Fibroblast of pulmonary artery (primary cell): ENCODE measurements at regions not wholly inside any gene's neighbourhood (a gene's known extent, or its start where the extent isn't known, plus 50 kb on each side); places are given as distances from the start of the nearest gene placed in this dataset.

Experiments
- DNase-seq: peaks from one replicate; pipeline ENCODE4 v3.0.0-alpha.2; 2010; ENCODE audit warnings: low read depth
- H3K4me3 ChIP-seq: replicated peaks from 2 replicates; pipeline ENCODE4 v1.5.1; 2011; ENCODE audit warnings: low read depth, mild to moderate bottlenecking, control low read depth, low read length, moderate library complexity
- CTCF ChIP-seq: IDR thresholded peaks from 2 replicates; pipeline ENCODE4 v1.5.1; 2011; ENCODE audit warnings: mild to moderate bottlenecking, control low read depth, low read length, inconsistent platforms; ENCODE audit errors: missing control alignments

GRCh38 chr7:124532166-124532565, 233.4 kb downstream of the GPR37 start:
- no peak for TF ChIP-seq CTCF

GRCh38 chr7:124516911-124517310, 248.7 kb downstream of the GPR37 start:
- no peak for DNase-seq
- H3K4me3 ChIP-seq, result no peak overlapping the region
- TF ChIP-seq CTCF, result no peak

More at GRCh38 chr7:124532166-124532565, 233.4 kb downstream of the GPR37 start:
- H3K4me3 ChIP-seq, result no peak overlapping the region
- DNase-seq, result no peak

- no peak for TF ChIP-seq CTCF
- DNase-seq, result no peak
Measured at GRCh38 chr7:124515106-124515830, 250.3 kb downstream of the GPR37 start.

GRCh38 chr7:124514471-124514870, 251.1 kb downstream of the GPR37 start:
- TF ChIP-seq CTCF, result no peak
- no peak overlapping the region for H3K4me3 ChIP-seq
- DNase-seq, result no peak

More at GRCh38 chr7:124515106-124515830, 250.3 kb downstream of the GPR37 start:
- H3K4me3 ChIP-seq, result no peak overlapping the region

GRCh38 chr7:124497176-124497575, 268.4 kb downstream of the GPR37 start:
- no peak for DNase-seq
- H3K4me3 ChIP-seq, result no peak overlapping the region
- TF ChIP-seq CTCF, result no peak

GRCh38 chr7:124489925-124490324, 275.7 kb downstream of the GPR37 start:
- no peak overlapping the region for H3K4me3 ChIP-seq
- no peak for TF ChIP-seq CTCF
- no peak for DNase-seq
